NOMO-1 (cell line): ENCODE measurements at regions not wholly inside any gene's neighbourhood (a gene's known extent, or its start where the extent isn't known, plus 50 kb on each side); places are given as distances from the start of the nearest gene placed in this dataset.

ENCODE experiments used
- DNase-seq, 2 experiments: peaks; one replicate each; lab custom pipeline; 2025; ENCODE audit not compliant: unreplicated experiment in 2 of 2; lab: John Stamatoyannopoulos, UW

GRCh38 chr3:18837137-18837755, 311.1 kb upstream of the KCNH8 start:
- DNase-seq: no peak

- no peak for DNase-seq
These were observed 313.3 kb upstream of the KCNH8 start for GRCh38 chr3:18835021-18835420.

GRCh38 chr3:18830087-18830486, 318.2 kb upstream of the KCNH8 start:
- DNase-seq: no peak

GRCh38 chr3:18828637-18829036, 319.7 kb upstream of the KCNH8 start:
- DNase-seq: no peak

- peak in 1 of 2 experiments; percentile 38 for DNase-seq
These were observed 320.6 kb upstream of the KCNH8 start for GRCh38 chr3:18827664-18828063.

GRCh38 chr3:18825665-18826064, 322.6 kb upstream of the KCNH8 start:
- peak in 1 of 2 experiments; percentile 68 for DNase-seq

GRCh38 chr3:18813300-18813699, 335.0 kb upstream of the KCNH8 start:
- DNase-seq: no peak

- no peak for DNase-seq
These were observed 336.0 kb upstream of the KCNH8 start for GRCh38 chr3:18812316-18812715.

GRCh38 chr3:18810306-18810661, 338.0 kb upstream of the KCNH8 start:
- DNase-seq: no peak

GRCh38 chr3:18809640-18810305, 338.5 kb upstream of the KCNH8 start:
- no peak for DNase-seq

- no peak for DNase-seq
These were observed 339.9 kb upstream of the KCNH8 start for GRCh38 chr3:18808429-18808828.

GRCh38 chr3:18807593-18807992, 340.7 kb upstream of the KCNH8 start:
- DNase-seq: no peak

GRCh38 chr3:18806633-18807032, 341.7 kb upstream of the KCNH8 start:
- DNase-seq: no peak

GRCh38 chr3:18797378-18797777, 350.9 kb upstream of the KCNH8 start:
- no peak for DNase-seq

- DNase-seq: no peak
These were observed 353.2 kb upstream of the KCNH8 start for GRCh38 chr3:18795078-18795477.

GRCh38 chr3:18791752-18792151, 356.6 kb upstream of the KCNH8 start:
- no peak for DNase-seq

GRCh38 chr3:18791182-18791581, 357.1 kb upstream of the KCNH8 start:
- DNase-seq: no peak

- no peak for DNase-seq
These were observed 357.9 kb upstream of the KCNH8 start for GRCh38 chr3:18790384-18790783.

GRCh38 chr3:18789734-18790133, 358.6 kb upstream of the KCNH8 start:
- DNase-seq: peak in 1 of 2 experiments; percentile 27

- DNase-seq: peak; percentile 14 to 58
These were observed 360.9 kb upstream of the KCNH8 start for GRCh38 chr3:18787441-18787840.

- DNase-seq: peak in 1 of 2 experiments; percentile 21
These were observed 361.5 kb upstream of the KCNH8 start for GRCh38 chr3:18786650-18787323.

GRCh38 chr3:18782191-18782590, 357.1 kb upstream of the SATB1 start:
- no peak for DNase-seq
